ENCODE measurements at regions not wholly inside any gene's neighbourhood (a gene's known extent, or its start where the extent isn't known, plus 50 kb on each side); places are given as distances from the start of the nearest gene placed in this dataset.

GRCh38 chr16:54443352-54443751 is 156.8 kb upstream of the IRX3 start:
- H3K27ac ChIP-seq = no peak overlapping the region
- TF ChIP-seq ZFX (IDR thresholded peaks at IDR 0.05; ENCODE audit: borderline replicate concordance) (no peak), CTCF (IDR thresholded peaks at IDR 0.05) (no peak)

DNA sequence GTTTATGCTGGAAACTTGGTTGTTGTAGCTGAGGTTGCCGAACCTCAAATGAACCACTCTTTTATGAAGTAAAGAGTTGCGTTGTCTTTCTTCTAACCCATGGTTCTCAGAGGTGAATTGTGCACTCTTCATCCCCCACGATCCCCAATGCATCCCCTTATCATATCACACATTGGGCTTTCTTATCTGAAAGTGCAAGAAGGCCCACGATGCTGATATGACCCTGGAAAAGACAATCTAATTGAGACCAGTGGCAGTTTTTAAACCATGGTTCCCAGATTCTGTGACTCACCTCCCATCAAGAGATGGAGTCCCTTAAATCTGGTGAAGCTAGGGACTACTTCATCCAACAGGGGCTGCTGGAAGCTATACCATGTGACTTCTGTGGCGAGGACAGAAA is 156.3 kb upstream of the IRX3 start:
- no peak overlapping the region for H3K27ac ChIP-seq
- no peak for TF ChIP-seq ZFX (IDR thresholded peaks at IDR 0.05; ENCODE audit: borderline replicate concordance)
- no peak for TF ChIP-seq CTCF (IDR thresholded peaks at IDR 0.05)

DNA sequence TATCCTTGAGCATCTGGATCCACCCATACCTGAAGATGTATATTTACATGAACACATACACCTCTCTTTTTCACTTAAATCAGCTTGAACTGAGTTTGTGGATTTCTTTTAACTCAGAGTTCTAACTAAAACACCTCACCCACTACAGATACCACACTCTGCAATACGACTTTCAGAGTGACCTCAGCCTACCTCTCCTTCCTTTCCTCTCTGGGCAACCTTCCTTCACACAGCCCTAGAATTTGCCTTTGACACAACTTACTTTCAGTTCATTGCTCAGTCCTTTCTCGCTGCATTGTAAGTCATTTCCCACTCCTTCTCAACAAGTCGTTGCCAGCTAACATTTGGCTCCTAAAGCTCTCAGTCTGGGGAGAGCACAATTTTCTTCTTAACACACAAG is 151.9 kb upstream of the IRX3 start:
- no peak for TF ChIP-seq ZFX (IDR thresholded peaks at IDR 0.05; ENCODE audit: borderline replicate concordance)
- no peak for TF ChIP-seq CTCF (IDR thresholded peaks at IDR 0.05)

GRCh38 chr16:54437921-54438320 is 151.3 kb upstream of the IRX3 start:
- H3K27ac ChIP-seq = no peak overlapping the region
- TF ChIP-seq ZFX (IDR thresholded peaks at IDR 0.05; ENCODE audit: borderline replicate concordance) = no peak
- TF ChIP-seq CTCF (IDR thresholded peaks at IDR 0.05) = no peak

More for the DNA sequence above, 151.9 kb upstream of the IRX3 start:
- no peak overlapping the region for H3K27ac ChIP-seq

GRCh38 chr16:54437401-54437800 is 150.8 kb upstream of the IRX3 start:
- TF ChIP-seq ZFX (IDR thresholded peaks at IDR 0.05; ENCODE audit: borderline replicate concordance) (no peak), CTCF (IDR thresholded peaks at IDR 0.05) (no peak)
- H3K27ac ChIP-seq = no peak overlapping the region

DNA sequence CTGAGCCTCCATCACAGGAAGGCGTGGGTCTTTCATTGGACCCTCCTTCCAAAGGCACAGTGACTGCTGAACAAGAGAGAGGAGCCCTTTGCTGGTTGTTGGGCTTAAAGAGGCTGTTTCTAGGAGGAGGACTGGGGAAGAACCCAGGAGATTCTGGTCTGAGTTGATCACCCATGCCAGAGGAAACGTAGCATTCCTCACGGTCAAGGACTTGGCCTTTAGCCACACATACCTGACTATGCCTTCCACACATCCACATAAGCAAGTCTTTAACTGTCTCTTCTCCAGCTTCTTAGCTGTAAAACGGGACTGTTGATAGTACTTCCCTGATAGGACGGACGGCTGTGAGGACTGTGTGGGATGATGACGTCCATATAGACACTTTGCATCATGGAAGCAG is 149.8 kb upstream of the IRX3 start:
- TF ChIP-seq ZFX (IDR thresholded peaks at IDR 0.05; ENCODE audit: borderline replicate concordance) (no peak), CTCF (IDR thresholded peaks at IDR 0.05) (no peak)
- no peak overlapping the region for H3K27ac ChIP-seq

DNA sequence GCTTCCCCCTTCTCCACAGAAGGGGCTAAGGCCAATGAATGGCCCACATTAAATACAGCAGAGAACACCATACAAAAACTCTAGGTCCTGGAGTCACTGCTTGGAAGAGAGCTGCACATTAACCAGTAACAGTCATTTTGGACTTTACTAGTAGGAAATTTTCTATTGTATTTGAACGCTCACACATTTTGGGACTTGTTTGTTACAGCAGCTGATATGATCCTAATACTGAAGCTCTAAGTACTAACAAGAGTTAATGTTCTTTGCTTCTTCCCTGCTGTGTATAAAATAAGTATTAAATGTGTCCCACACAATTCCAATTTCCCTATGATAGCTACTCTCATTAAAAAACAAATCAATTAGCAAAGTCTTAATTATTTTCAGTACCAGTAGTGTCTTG is 148.3 kb upstream of the IRX3 start:
- H3K27ac ChIP-seq = no peak overlapping the region
- TF ChIP-seq CTCF (IDR thresholded peaks at IDR 0.05) = no peak
- TF ChIP-seq ZFX (IDR thresholded peaks at IDR 0.05; ENCODE audit: borderline replicate concordance) = no peak
